GM12864 (cell line): ENCODE measurements at regions not wholly inside any gene's neighbourhood (a gene's known extent, or its start where the extent isn't known, plus 50 kb on each side); places are given as distances from the start of the nearest gene placed in this dataset.

Experiments used
- DNase-seq: peaks from one replicate; pipeline ENCODE4 v3.0.0-alpha.2; 2011; ENCODE audit warnings: low read depth
- H3K4me3 ChIP-seq: 2 replicates; pipeline ENCODE4 v1.5.1; 2011; ENCODE audit warnings: mild to moderate bottlenecking, low read depth, low read length, control low read depth
- TF ChIP-seq, protein P1 (sequence below): IDR thresholded peaks from 2 replicates; pipeline ENCODE4 v1.5.1; 2011; ENCODE audit warnings: low read depth, mild to moderate bottlenecking, moderate library complexity, low read length, control low read depth, inconsistent platforms; ENCODE audit errors: missing control alignments

DNA sequence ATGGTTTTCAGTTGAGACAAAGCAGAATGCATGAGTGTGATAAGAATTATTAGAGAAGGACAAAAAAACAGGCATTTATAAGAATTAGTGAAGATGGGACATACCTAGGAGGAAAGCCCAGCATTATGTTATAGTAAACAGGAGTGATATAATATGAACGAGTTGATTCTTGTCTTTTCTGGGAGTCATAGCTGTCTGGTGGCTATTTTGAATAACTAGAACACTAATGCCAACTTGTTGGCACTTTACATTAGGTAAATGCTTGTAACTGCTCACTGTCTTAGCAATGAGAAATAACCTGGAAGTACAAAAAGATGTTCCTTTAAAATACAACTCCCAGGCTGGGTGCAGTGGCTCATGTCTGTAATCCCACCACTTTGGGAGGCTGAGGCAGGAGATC lies 540.8 kb upstream of the SPHKAP start:
- TF ChIP-seq, protein P1, sequence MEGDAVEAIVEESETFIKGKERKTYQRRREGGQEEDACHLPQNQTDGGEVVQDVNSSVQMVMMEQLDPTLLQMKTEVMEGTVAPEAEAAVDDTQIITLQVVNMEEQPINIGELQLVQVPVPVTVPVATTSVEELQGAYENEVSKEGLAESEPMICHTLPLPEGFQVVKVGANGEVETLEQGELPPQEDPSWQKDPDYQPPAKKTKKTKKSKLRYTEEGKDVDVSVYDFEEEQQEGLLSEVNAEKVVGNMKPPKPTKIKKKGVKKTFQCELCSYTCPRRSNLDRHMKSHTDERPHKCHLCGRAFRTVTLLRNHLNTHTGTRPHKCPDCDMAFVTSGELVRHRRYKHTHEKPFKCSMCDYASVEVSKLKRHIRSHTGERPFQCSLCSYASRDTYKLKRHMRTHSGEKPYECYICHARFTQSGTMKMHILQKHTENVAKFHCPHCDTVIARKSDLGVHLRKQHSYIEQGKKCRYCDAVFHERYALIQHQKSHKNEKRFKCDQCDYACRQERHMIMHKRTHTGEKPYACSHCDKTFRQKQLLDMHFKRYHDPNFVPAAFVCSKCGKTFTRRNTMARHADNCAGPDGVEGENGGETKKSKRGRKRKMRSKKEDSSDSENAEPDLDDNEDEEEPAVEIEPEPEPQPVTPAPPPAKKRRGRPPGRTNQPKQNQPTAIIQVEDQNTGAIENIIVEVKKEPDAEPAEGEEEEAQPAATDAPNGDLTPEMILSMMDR, result no peak
- H3K4me3 ChIP-seq, result no peak overlapping the region
- no peak for DNase-seq

DNA sequence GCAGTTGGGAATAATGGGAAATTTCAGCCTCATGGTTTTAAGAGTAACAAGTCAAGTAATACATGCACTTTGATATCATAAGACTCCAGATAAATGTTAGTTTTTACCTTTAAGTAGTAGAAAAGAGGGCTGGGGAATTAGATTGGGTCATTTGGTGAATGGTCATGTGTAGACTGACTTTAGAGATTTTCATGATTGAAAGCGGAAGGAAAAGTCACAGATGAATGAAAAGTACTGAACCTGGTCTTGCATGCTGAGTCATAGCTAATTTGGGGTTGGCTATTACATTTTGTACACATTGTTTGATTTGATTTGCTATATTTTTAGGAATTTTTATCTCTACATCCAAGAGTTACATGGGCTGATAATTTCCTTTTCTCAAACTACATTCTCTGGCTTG lies 539.4 kb upstream of the SPHKAP start:
- no peak for DNase-seq
- H3K4me3 ChIP-seq, result no peak overlapping the region
- TF ChIP-seq, protein P1, result no peak

DNA sequence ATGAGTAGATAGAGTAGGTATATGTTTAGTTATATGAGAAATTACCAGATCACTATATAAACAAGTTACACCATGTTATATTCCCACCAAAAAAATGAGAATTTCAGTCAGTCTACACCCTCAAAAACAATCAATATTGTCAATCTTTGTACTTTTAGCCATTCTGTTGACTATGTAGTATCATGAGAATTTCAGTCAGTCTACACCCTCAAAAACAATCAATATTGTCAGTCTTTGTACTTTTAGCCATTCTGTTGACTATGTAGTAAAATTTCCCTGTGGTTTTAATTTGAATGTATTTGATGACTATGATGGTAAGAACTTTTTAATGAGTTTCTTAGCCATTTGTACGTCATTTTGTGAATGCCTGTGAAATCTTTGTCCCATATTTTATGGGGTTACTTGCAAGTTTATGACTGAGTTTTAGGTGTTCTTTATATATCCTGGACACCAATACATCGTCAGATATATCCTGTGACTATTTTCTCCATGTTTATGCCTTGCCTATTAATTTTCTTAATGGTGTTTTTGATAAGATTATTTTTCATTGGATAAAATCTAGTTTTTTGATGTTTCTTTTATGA lies 528.4 kb upstream of the SPHKAP start:
- TF ChIP-seq, protein P1, result no peak
- no peak overlapping the region for H3K4me3 ChIP-seq
- DNase-seq, result no peak

DNA sequence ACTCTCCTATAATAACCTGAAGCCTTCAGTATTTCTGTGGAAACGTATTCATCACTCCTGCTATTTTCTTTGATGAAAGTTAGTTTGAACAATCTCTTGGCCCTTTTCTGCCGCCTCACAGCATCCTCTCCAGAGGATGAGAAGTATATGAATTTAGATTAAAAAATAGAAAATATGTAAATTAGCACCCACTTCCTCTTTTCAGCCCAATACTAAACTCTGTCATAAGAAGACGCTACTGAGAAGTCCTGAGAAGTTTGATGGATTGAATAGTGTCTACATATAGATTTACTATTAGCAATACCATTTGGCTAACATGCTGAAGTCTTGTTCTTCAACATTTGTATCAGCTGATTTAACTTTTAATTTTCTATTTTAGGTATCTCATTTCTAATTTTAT lies 526.4 kb upstream of the SPHKAP start:
- TF ChIP-seq, protein P1, result no peak
- H3K4me3 ChIP-seq, result no peak overlapping the region
- DNase-seq, result no peak

DNA sequence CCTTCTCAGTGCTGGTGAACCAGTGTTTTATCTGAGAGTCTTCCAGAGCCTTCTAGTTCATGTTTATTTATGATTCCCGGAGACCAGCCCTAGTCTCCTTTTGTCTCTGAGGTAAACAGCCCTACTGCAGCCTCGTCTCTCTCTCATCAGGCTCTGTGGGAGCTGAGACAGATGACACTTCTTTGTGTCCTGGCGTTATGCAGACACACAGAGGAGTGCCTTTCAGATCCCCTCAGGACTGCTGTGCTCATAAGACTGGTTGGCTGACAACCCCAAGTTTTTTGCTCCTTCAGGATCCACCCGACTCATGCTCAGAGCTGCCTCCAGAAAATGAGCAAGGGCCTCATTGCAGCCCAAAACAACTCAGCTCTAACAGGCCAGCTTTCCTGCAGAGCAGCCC lies 523.8 kb upstream of the SPHKAP start:
- no peak overlapping the region for H3K4me3 ChIP-seq
- no peak for DNase-seq
- TF ChIP-seq, protein P1, result no peak

DNA sequence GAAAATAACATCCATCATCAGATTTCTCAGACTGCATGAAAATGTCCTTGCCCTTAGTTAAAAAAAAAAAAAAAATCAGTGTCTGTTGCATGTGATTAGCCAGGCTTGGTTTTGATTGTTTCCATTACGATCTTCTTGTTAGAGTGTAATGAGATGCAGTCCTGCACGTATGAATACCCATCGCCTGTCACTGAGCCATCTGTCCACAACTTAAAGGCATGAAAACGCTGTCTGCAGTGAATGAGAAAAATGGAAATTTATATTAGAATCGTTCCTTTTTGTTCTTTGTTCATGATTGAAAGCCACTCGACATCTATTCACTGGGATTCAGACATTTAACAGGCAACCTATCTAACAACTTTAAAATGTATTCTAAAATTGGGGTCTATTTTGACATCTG lies 521.7 kb upstream of the SPHKAP start:
- DNase-seq, result no peak
- H3K4me3 ChIP-seq, result no peak overlapping the region
- TF ChIP-seq, protein P1, result no peak

DNA sequence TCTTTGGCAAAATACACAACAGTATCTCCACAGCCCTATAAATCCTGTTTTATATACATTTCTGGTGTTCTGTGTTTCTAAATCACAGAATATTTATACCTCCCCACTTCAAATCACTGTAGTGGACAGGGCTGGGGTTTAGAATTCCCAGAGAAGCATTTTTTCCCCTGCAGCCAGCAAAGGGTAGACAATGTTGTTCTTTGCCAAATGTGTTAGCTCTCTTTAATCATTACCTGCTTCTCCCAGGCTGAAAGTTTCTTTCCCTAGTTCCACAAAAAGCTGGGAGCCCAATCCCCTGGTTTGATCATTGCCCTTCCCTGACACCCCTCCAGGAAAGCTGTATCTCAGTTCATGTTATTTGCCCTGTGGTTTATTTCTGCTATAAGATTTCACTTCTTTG lies 520.0 kb upstream of the SPHKAP start:
- no peak overlapping the region for H3K4me3 ChIP-seq
- no peak for DNase-seq
- TF ChIP-seq, protein P1, result no peak
